ENCODE measurements at regions not wholly inside any gene's neighbourhood (a gene's known extent, or its start where the extent isn't known, plus 50 kb on each side); places are given as distances from the start of the nearest gene placed in this dataset.

- TF ChIP-seq POLR2A (IDR thresholded peaks at IDR 0.05; ENCODE audit: low read depth, low read length): no peak
- no peak for TF ChIP-seq POLR2AphosphoS5 (IDR thresholded peaks at IDR 0.05; ENCODE audit: low read depth, low read length)
- no peak for TF ChIP-seq TAF1 (IDR thresholded peaks at IDR 0.05; ENCODE audit: low read depth, low read length)
- no peak for TF ChIP-seq POU2F2 (IDR thresholded peaks at IDR 0.05; ENCODE audit: low read depth, low read length)
These were observed 59.7 kb upstream of the TRPC4 start for GRCh38 chr13:37929308-37929707.
